HepG2 (cell line): ENCODE measurements at regions not wholly inside any gene's neighbourhood (a gene's known extent, or its start where the extent isn't known, plus 50 kb on each side); places are given as distances from the start of the nearest gene placed in this dataset.
"Not testable (repeated sequence)": the region's sequence is repeated elsewhere in the genome, so short reads cannot be mapped to it uniquely, and the experiment has no call there.

Experiments used
- ATAC-seq: fragments of 200-7000 bp; cut with Tn5 transposase; 3 replicates; pipeline ENCODE4 v1.9.1; 2020; ENCODE audit warnings: mild to moderate bottlenecking, moderate library complexity
- BruUV-seq: library from RNA; stranded (reverse); fragments of 400-500 nt; replicated peaks from 2 replicates; lab custom pipeline; 2021; lab: Mats Ljungman, UMichigan
- CTCF ChIA-PET: fragments of 300-600 bp; formaldehyde crosslinking; extraction: SDS; loops from one replicate; lab custom pipeline; 2021; ENCODE audit warnings: low total read pairs, inconsistent platforms, low intra/inter-chr PET ratio; lab: Yijun Ruan, JAX
- POLR2A ChIA-PET: fragments of 350-600 bp; sonication (Branson Sonifier 250); formaldehyde crosslinking; loops from one replicate; lab custom pipeline; 2020; ENCODE audit warnings: antibody characterized with exemption, inconsistent platforms; lab: Yijun Ruan, JAX
- DNase-seq: peaks from one replicate; pipeline ENCODE4 v3.0.0-alpha.2; 2015; ENCODE audit warnings: low spot score
- FAIRE-seq: peaks from 3 replicates; lab custom pipeline; 2011; peaks lifted over from hg19 to GRCh38; lab: Jason Lieb, UNC
- H2AFZ ChIP-seq: one replicate; pipeline ENCODE4 v1.6.1; 2011; ENCODE audit warnings: low read length, inconsistent platforms
- H3K27ac ChIP-seq: fragments of 300-600 bp; 3 replicates; pipeline ENCODE4 v1.8.0; 2011; ENCODE audit warnings: mixed run types, mild to moderate bottlenecking, mixed read lengths, low read length, inconsistent platforms; ENCODE audit not compliant: insufficient read depth; ENCODE audit errors: extremely low read length
- H3K27me3 ChIP-seq, 2 experiments: fragments of 200-600 bp in 1 of 2; 2 replicates in 1 of 2; 3 replicates in 1 of 2; pipeline versions ENCODE4 v1.6.0 to v1.8.0; 2011; ENCODE audit warnings: low read length in 2 of 2, mild to moderate bottlenecking in 2 of 2, moderate library complexity in 2 of 2, inconsistent platforms in 1 of 2; ENCODE audit not compliant: insufficient read depth in 2 of 2, control insufficient read depth in 1 of 2
- H3K36me3 ChIP-seq, 2 experiments: fragments of 200-600 bp in 1 of 2; replicated peaks in 1 of 2; 2 replicates in 1 of 2; 3 replicates in 1 of 2; pipeline versions ENCODE4 v1.5.1 to v1.8.0; 2011; ENCODE audit warnings: low read length in 2 of 2, inconsistent platforms in 1 of 2; ENCODE audit not compliant: insufficient read depth in 2 of 2, control insufficient read depth in 1 of 2
- H3K4me1 ChIP-seq: 2 replicates; pipeline ENCODE4 v1.5.1; 2012; ENCODE audit warnings: low read length, inconsistent platforms; ENCODE audit not compliant: insufficient read depth
- H3K4me2 ChIP-seq: 2 replicates; pipeline ENCODE4 v1.6.0; 2011; ENCODE audit warnings: low read depth, low read length, inconsistent platforms
- H3K4me3 ChIP-seq, 3 experiments: fragments of 200-600 bp in 1 of 3; sonication (generic), shearing (Covaris generic) in 1 of 3; replicated peaks in 1 of 3; 2 replicates each; pipeline ENCODE4 v1.5.1; 2011 to 2016; ENCODE audit warnings: low read length in 3 of 3, inconsistent platforms in 2 of 3, low read depth in 2 of 3, mild to moderate bottlenecking in 2 of 3, control low read depth in 1 of 3, mixed read lengths in 1 of 3; ENCODE audit not compliant: insufficient read depth in 1 of 3
- H3K79me2 ChIP-seq: one replicate; pipeline ENCODE4 v1.6.1; 2011; ENCODE audit warnings: low read length, inconsistent platforms; ENCODE audit not compliant: insufficient read depth
- H3K9ac ChIP-seq: 2 replicates; pipeline ENCODE4 v1.6.0; 2011; ENCODE audit warnings: mild to moderate bottlenecking, low read depth, low read length, inconsistent platforms; ENCODE audit not compliant: insufficient read depth
- H3K9me3 ChIP-seq: 2 replicates; pipeline ENCODE4 v1.5.1; 2012; ENCODE audit warnings: mild to moderate bottlenecking, low read length
- H4K20me1 ChIP-seq: 2 replicates; pipeline ENCODE4 v1.6.0; 2011; ENCODE audit warnings: inconsistent platforms, mild to moderate bottlenecking, low read length, moderate library complexity; ENCODE audit not compliant: insufficient read depth
- DMTF1 ChIP-seq: sonication (generic); formaldehyde crosslinking; IDR thresholded peaks from 2 replicates; pipeline ENCODE4 v1.4.0; 2020; ENCODE audit warnings: mild to moderate bottlenecking, missing genetic modification reagents
- FLYWCH1 ChIP-seq: sonication (generic); formaldehyde crosslinking; IDR thresholded peaks from 2 replicates; pipeline ENCODE4 v1.8.1; 2023; ENCODE audit warnings: mild to moderate bottlenecking, missing genetic modification reagents
- FOXM1 ChIP-seq: sonication (generic); formaldehyde crosslinking; IDR thresholded peaks from 2 replicates; pipeline ENCODE4 v1.5.0; 2020; ENCODE audit warnings: missing genetic modification reagents
- HNF4G ChIP-seq, 2 experiments: sonication (generic) in 1 of 2; formaldehyde crosslinking in 1 of 2; IDR thresholded peaks; 2 replicates each; pipeline versions ENCODE4 v1.4.0 to v1.6.1; 2011 to 2020; ENCODE audit warnings: borderline replicate concordance in 2 of 2, low read depth in 2 of 2, mild to moderate bottlenecking in 2 of 2, low read length in 1 of 2, missing genetic modification reagents in 1 of 2, moderate library complexity in 1 of 2
- WGBS: methylation state at CpG from one replicate; pipeline ENCODE4 v1.1.6; 2017; ENCODE audit warnings: low lambda C conversion rate; 5-methylcytosine and 5-hydroxymethylcytosine counted together
- in situ Hi-C: cut with HindIII; loops from 2 replicates; pipeline ENCODE4 v1.10.0; 2017; ENCODE audit warnings: low pct_unique_long_range_greater_than_20kb; ENCODE audit not compliant: extremely low pct_ligation_motif_present
- intact Hi-C: fragments of 100-400 bp; cut with micrococcal nuclease; formaldehyde crosslinking; loops from one replicate; pipeline ENCODE4 v1.10.0; 2022; ENCODE audit not compliant: unreplicated experiment

- POLR2A ChIA-PET: no interaction called here
- Histone ChIP-seq H3K4me2 (no peak overlapping the region), H3K9me3 (no peaks in the 10 kb centered on the region), H2AFZ (no peak overlapping the region), H3K27ac (no peak overlapping the region), H4K20me1 (no peaks in the 10 kb centered on the region), H3K9ac (no peak overlapping the region), H3K4me3 (no peak overlapping the region), H3K27me3 (no peaks in the 10 kb centered on the region; a peak in 1 of 5 replicates), H3K79me2 (no peaks in the 10 kb centered on the region), H3K4me1 (no peaks in the 10 kb centered on the region), H3K36me3 (no peaks in the 10 kb centered on the region)
- CTCF ChIA-PET: no interaction called here
- no peak for TF ChIP-seq FOXM1
- no peak for TF ChIP-seq FLYWCH1
- no peak for TF ChIP-seq DMTF1 (CRISPR knock-in tag)
- TF ChIP-seq HNF4G (IDR thresholded peaks at IDR 0.05; ENCODE audit: borderline replicate concordance, low read depth, low read length): no peak
- TF ChIP-seq HNF4G (CRISPR knock-in tag; IDR thresholded peaks at IDR 0.05; ENCODE audit: borderline replicate concordance, low read depth): no peak
- FAIRE-seq (no peak), ATAC-seq (no peak), DNase-seq (no peak)
- 92% methylated on average over 1 of the region's 1 CpG for WGBS
- no TSS peak for BruUV-seq
- intact Hi-C loops: no loop called here
- in situ Hi-C loops: no loop called here
These were observed 64.5 kb downstream of the ZC3H11B start for GRCh38 chr1:219548386-219548785.

- H3K27me3 ChIP-seq, CTCF ChIA-PET, H2AFZ ChIP-seq, H3K4me1 ChIP-seq, DNase-seq, H3K36me3 ChIP-seq, intact Hi-C loops, H3K9ac ChIP-seq, H3K9me3 ChIP-seq, H3K79me2 ChIP-seq, H3K4me2 ChIP-seq, H3K4me3 ChIP-seq, H3K27ac ChIP-seq, BruUV-seq, POLR2A ChIA-PET, ATAC-seq, FAIRE-seq, in situ Hi-C loops, H4K20me1 ChIP-seq: not testable (repeated sequence)
- 72% methylated on average over 13 of the region's 31 CpGs for WGBS
These were observed 67.1 kb downstream of the ZC3H11B start for GRCh38 chr1:219545756-219546155.
